Neutrophil (primary cell): ENCODE measurements at regions not wholly inside any gene's neighbourhood (a gene's known extent, or its start where the extent isn't known, plus 50 kb on each side); places are given as distances from the start of the nearest gene placed in this dataset.

Experiments
- H3K27ac ChIP-seq: fragments of 200-600 bp; sonication (generic); 2 replicates; pipeline ENCODE4 v1.5.1; 2016; ENCODE audit warnings: mild to moderate bottlenecking, moderate library complexity
- H3K27me3 ChIP-seq: fragments of 200-600 bp; sonication (generic); 2 replicates; pipeline ENCODE4 v1.6.0; 2016; ENCODE audit warnings: mild to moderate bottlenecking
- H3K36me3 ChIP-seq: fragments of 200-600 bp; sonication (generic); 2 replicates; pipeline ENCODE4 v1.5.1; 2017
- H3K4me1 ChIP-seq, 2 experiments: fragments of 200-600 bp in 1 of 2; sonication (generic) in 1 of 2; 1 replicate in 1 of 2; 2 replicates in 1 of 2; pipeline versions ENCODE4 v1.5.1 to v1.6.1; 2013 to 2016; ENCODE audit warnings: low read depth in 1 of 2, low read length in 1 of 2, mild to moderate bottlenecking in 1 of 2, moderate library complexity in 1 of 2; ENCODE audit not compliant: control insufficient read depth in 1 of 2, insufficient read depth in 1 of 2
- H3K4me3 ChIP-seq, 2 experiments: fragments of 200-600 bp in 1 of 2; sonication (generic) in 1 of 2; 1 replicate in 1 of 2; 2 replicates in 1 of 2; pipeline ENCODE4 v1.5.1; 2013 to 2016; ENCODE audit warnings: low read depth in 1 of 2, low read length in 1 of 2, mild to moderate bottlenecking in 1 of 2, moderate library complexity in 1 of 2
- H3K9me3 ChIP-seq: fragments of 200-600 bp; sonication (generic); 2 replicates; pipeline ENCODE4 v1.5.1; 2016
- TF ChIP-seq, protein P1 (sequence below): fragments of 200-600 bp; sonication (generic); IDR thresholded peaks from 2 replicates; pipeline ENCODE4 v1.5.1; 2016; ENCODE audit warnings: antibody characterized with exemption

- no peaks in the 10 kb centered on the region for H3K9me3 ChIP-seq
- no peaks in the 10 kb centered on the region for H3K4me1 ChIP-seq
- H3K4me3 ChIP-seq: no peak overlapping the region
- no peaks in the 10 kb centered on the region for H3K36me3 ChIP-seq
- H3K27me3 ChIP-seq: no peaks in the 10 kb centered on the region
- TF ChIP-seq, protein P1, sequence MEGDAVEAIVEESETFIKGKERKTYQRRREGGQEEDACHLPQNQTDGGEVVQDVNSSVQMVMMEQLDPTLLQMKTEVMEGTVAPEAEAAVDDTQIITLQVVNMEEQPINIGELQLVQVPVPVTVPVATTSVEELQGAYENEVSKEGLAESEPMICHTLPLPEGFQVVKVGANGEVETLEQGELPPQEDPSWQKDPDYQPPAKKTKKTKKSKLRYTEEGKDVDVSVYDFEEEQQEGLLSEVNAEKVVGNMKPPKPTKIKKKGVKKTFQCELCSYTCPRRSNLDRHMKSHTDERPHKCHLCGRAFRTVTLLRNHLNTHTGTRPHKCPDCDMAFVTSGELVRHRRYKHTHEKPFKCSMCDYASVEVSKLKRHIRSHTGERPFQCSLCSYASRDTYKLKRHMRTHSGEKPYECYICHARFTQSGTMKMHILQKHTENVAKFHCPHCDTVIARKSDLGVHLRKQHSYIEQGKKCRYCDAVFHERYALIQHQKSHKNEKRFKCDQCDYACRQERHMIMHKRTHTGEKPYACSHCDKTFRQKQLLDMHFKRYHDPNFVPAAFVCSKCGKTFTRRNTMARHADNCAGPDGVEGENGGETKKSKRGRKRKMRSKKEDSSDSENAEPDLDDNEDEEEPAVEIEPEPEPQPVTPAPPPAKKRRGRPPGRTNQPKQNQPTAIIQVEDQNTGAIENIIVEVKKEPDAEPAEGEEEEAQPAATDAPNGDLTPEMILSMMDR: no peak
- H3K27ac ChIP-seq: no peak overlapping the region
These were observed 93.5 kb upstream of the STK39 start for GRCh38 chr2:168340931-168341330.

DNA sequence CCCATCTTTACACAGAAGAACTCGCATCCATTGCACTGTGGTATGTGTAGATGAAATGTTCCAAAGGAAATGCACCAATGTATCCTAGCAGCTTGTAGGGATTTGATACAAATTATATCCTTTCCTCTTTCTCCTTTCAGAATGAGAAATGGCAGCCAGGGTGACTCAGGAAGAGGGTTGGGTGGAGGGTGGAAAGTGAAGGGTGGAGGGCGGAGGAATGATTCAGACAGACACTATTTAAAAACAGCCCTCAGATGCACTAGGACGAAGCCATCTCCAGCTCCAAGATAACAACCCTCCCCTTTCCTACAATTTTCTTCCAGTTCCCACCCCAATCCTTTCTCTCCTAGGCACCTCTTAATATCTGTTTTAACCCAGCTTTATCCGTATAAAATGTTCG is 96.2 kb upstream of the STK39 start:
- TF ChIP-seq, protein P1: no peak
- no peaks in the 10 kb centered on the region for H3K9me3 ChIP-seq
- H3K27ac ChIP-seq: no peak overlapping the region
- H3K27me3 ChIP-seq: no peaks in the 10 kb centered on the region
- H3K36me3 ChIP-seq: no peaks in the 10 kb centered on the region
- H3K4me3 ChIP-seq: no peak overlapping the region
- H3K4me1 ChIP-seq: peaks cover 4 to 6% of the 10 kb centered on the region in 2 experiments

DNA sequence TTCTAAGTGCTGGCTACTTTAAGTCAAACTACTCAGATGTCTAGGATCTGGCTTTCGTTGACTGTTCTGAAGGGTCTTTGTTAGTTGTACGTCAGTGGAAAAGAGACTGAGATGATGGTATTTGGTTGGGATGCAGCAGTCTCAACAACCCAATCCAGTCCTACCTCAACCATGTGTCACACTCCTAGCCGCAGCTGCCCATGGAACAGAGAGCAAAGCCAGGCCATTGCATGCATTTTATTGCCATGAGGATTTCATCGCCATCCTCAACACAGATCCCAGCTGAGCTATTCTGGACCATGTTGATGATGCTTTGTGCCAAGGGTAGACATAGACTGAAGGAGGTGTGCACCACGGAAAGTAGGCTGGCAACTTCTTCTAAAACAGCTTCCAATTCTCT is 97.3 kb upstream of the STK39 start:
- no peak overlapping the region for H3K4me3 ChIP-seq
- no peak overlapping the region for H3K27ac ChIP-seq
- no peaks in the 10 kb centered on the region for H3K27me3 ChIP-seq
- TF ChIP-seq, protein P1: no peak
- H3K36me3 ChIP-seq: no peaks in the 10 kb centered on the region
- H3K4me1 ChIP-seq: peaks cover 4 to 6% of the 10 kb centered on the region in 2 experiments
- H3K9me3 ChIP-seq: no peaks in the 10 kb centered on the region

- H3K27ac ChIP-seq: no peak overlapping the region
- H3K4me3 ChIP-seq: no peak overlapping the region
- no peaks in the 10 kb centered on the region for H3K27me3 ChIP-seq
- no peaks in the 10 kb centered on the region for H3K9me3 ChIP-seq
- H3K36me3 ChIP-seq: no peaks in the 10 kb centered on the region
- TF ChIP-seq, protein P1: no peak
- H3K4me1 ChIP-seq: peaks cover 4 to 6% of the 10 kb centered on the region in 2 experiments
These were observed 98.2 kb upstream of the STK39 start for GRCh38 chr2:168345601-168346000.

DNA sequence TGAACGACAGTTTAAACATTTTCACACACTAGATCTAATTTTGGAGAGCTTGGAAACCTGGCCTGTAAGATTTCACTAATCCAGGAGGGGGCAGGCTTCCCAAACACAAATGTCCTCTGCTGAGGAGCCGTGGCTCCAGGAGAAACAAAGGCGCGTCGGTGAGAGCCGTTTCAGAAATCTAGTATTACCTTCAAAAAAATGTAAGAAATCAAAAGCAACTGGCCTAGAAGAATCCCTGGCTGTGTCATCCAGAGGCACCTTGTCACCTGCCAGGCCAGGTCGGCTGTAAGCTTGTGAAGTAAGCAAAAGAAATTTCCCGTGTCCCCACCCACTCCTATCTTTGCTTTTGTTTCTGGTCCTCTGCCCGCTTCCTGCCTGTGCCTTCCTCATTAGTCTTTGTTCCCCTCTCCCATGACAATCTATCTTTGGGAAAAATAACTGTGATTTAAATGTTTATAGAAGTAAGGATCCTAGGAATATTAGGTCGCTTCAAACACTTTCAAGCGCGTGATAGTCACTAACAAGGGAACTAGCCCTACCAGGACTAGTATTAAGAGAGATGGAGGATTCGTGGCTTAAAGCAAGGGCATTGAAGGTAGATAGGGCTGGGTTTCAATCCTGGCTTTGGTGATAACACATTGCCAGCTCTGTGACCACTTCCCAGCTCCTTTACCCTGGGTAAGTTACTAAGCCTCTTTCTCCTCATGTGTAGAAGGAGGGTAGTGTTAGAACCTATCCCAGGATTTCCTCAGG is 99.5 kb upstream of the STK39 start:
- Histone ChIP-seq H3K36me3 (no peaks in the 10 kb centered on the region), H3K4me1 (peaks cover 4 to 6% of the 10 kb centered on the region in 2 experiments), H3K27ac (no peak overlapping the region), H3K9me3 (no peaks in the 10 kb centered on the region), H3K4me3 (peak overlapping the region; percentile 49 to 57), H3K27me3 (no peaks in the 10 kb centered on the region)
- TF ChIP-seq, protein P1: peak; percentile 62
